Vagina (tissue), 2 donors: ENCODE measurements at regions not wholly inside any gene's neighbourhood (a gene's known extent, or its start where the extent isn't known, plus 50 kb on each side); places are given as distances from the start of the nearest gene placed in this dataset.

Experiments used
- DNase-seq, 2 donors: peaks; one replicate each; pipeline ENCODE4 v3.0.0-alpha.2; 2017; ENCODE audit errors: extremely low spot score in 2 of 2
- H3K27ac ChIP-seq: fragments of 200-600 bp; sonication (generic); one replicate; pipeline ENCODE4 v1.5.1; 2019
- H3K27me3 ChIP-seq: fragments of 200-600 bp; sonication (generic); one replicate; pipeline ENCODE4 v1.5.1; 2019
- H3K36me3 ChIP-seq, 2 donors: fragments of 200-600 bp; sonication (generic); one replicate each; pipeline ENCODE4 v1.5.1; 2017 to 2019
- H3K4me1 ChIP-seq: fragments of 200-600 bp; sonication (generic); one replicate; pipeline ENCODE4 v1.5.1; 2019
- H3K4me3 ChIP-seq, 2 donors: fragments of 200-600 bp; sonication (generic); 1 replicate in 1 of 2; 2 replicates in 1 of 2; pipeline ENCODE4 v1.5.1; 2016 to 2019
- H3K9me3 ChIP-seq: fragments of 200-600 bp; sonication (generic); one replicate; pipeline ENCODE4 v1.5.1; 2019
- CTCF ChIP-seq, 3 experiments: fragments of 450-650 bp in 2 of 3; fragments of 200-600 bp in 1 of 3; sonication (generic) in 1 of 3; IDR thresholded peaks; one replicate each; pipeline ENCODE4 v1.5.1; 2017 to 2019; ENCODE audit warnings: antibody characterized with exemption in 3 of 3, mild to moderate bottlenecking in 2 of 3, moderate library complexity in 2 of 3
- POLR2A ChIP-seq, 2 donors: fragments of 450-650 bp; IDR thresholded peaks; one replicate each; pipeline ENCODE4 v1.6.1; 2017; ENCODE audit warnings: antibody characterized with exemption in 2 of 2, mild to moderate bottlenecking in 2 of 2, moderate library complexity in 2 of 2
- POLR2AphosphoS5 ChIP-seq, 2 donors: sonication (generic); formaldehyde crosslinking; IDR thresholded peaks; one replicate each; pipeline ENCODE4 v1.9.0; 2017; ENCODE audit warnings: antibody characterized with exemption in 2 of 2, mild to moderate bottlenecking in 2 of 2, low read depth in 1 of 2; ENCODE audit not compliant: insufficient read depth in 1 of 2
- intact Hi-C: fragments of 100-400 bp; cut with DNase I; formaldehyde crosslinking; loops from one replicate; pipeline ENCODE4 v1.15.1; 2023

GRCh38 chr15:88385078-88385700, 82.0 kb downstream of the MRPL46 start:
- intact Hi-C loops: no loop called here

GRCh38 chr15:88383354-88383753, 83.8 kb downstream of the MRPL46 start:
- no peaks in the 10 kb centered on the region for H3K27me3 ChIP-seq
- TF ChIP-seq POLR2AphosphoS5 (IDR thresholded peaks at IDR 0.05; ENCODE audit: insufficient read depth in 1 of 2, low read depth in 1 of 2) (no peak), CTCF (IDR thresholded peaks at IDR 0.05) (no peak), POLR2A (IDR thresholded peaks at IDR 0.05) (no peak)
- no peak for DNase-seq
- H3K4me3 ChIP-seq: no peak overlapping the region
- no peaks in the 10 kb centered on the region for H3K9me3 ChIP-seq
- no peak overlapping the region for H3K27ac ChIP-seq
- H3K36me3 ChIP-seq: no peaks in the 10 kb centered on the region
- H3K4me1 ChIP-seq: no peaks in the 10 kb centered on the region
- intact Hi-C loops: no loop called here

More at GRCh38 chr15:88385078-88385700, 82.0 kb downstream of the MRPL46 start:
- Histone ChIP-seq H3K27ac (no peak overlapping the region), H3K9me3 (no peaks in the 10 kb centered on the region), H3K27me3 (no peaks in the 10 kb centered on the region), H3K4me1 (no peaks in the 10 kb centered on the region), H3K4me3 (no peak overlapping the region), H3K36me3 (no peaks in the 10 kb centered on the region)
- TF ChIP-seq POLR2AphosphoS5 (IDR thresholded peaks at IDR 0.05; ENCODE audit: insufficient read depth in 1 of 2, low read depth in 1 of 2) (no peak), CTCF (IDR thresholded peaks at IDR 0.05) (no peak), POLR2A (IDR thresholded peaks at IDR 0.05) (no peak)
- no peak for DNase-seq

GRCh38 chr15:88382482-88382983, 84.7 kb downstream of the MRPL46 start:
- intact Hi-C loops: no loop called here
- H3K4me3 ChIP-seq: no peak overlapping the region
- no peak for DNase-seq
- TF ChIP-seq POLR2AphosphoS5 (IDR thresholded peaks at IDR 0.05; ENCODE audit: insufficient read depth in 1 of 2, low read depth in 1 of 2) (no peak), POLR2A (IDR thresholded peaks at IDR 0.05) (no peak), CTCF (IDR thresholded peaks at IDR 0.05) (no peak)
- H3K27ac ChIP-seq: no peak overlapping the region
- no peaks in the 10 kb centered on the region for H3K4me1 ChIP-seq
- no peaks in the 10 kb centered on the region for H3K9me3 ChIP-seq
- no peaks in the 10 kb centered on the region for H3K27me3 ChIP-seq
- no peaks in the 10 kb centered on the region for H3K36me3 ChIP-seq

GRCh38 chr15:88378188-88378637, 89.0 kb downstream of the MRPL46 start:
- no peaks in the 10 kb centered on the region for H3K9me3 ChIP-seq
- no peaks in the 10 kb centered on the region for H3K4me1 ChIP-seq
- H3K27me3 ChIP-seq: no peaks in the 10 kb centered on the region
- no peak overlapping the region for H3K4me3 ChIP-seq
- intact Hi-C loops: no loop called here
- DNase-seq: no peak
- no peak overlapping the region for H3K27ac ChIP-seq
- no peak for TF ChIP-seq CTCF (IDR thresholded peaks at IDR 0.05)
- TF ChIP-seq POLR2AphosphoS5 (IDR thresholded peaks at IDR 0.05; ENCODE audit: insufficient read depth in 1 of 2, low read depth in 1 of 2): no peak
- TF ChIP-seq POLR2A (IDR thresholded peaks at IDR 0.05): no peak
- no peaks in the 10 kb centered on the region for H3K36me3 ChIP-seq

- H3K27me3 ChIP-seq: no peaks in the 10 kb centered on the region
- no peaks in the 10 kb centered on the region for H3K4me1 ChIP-seq
- no peak overlapping the region for H3K27ac ChIP-seq
- H3K4me3 ChIP-seq: no peak overlapping the region
- no peak for DNase-seq
- TF ChIP-seq POLR2A (IDR thresholded peaks at IDR 0.05) (no peak), CTCF (IDR thresholded peaks at IDR 0.05) (no peak), POLR2AphosphoS5 (IDR thresholded peaks at IDR 0.05; ENCODE audit: insufficient read depth in 1 of 2, low read depth in 1 of 2) (no peak)
- no peaks in the 10 kb centered on the region for H3K36me3 ChIP-seq
- intact Hi-C loops: no loop called here
- H3K9me3 ChIP-seq: no peaks in the 10 kb centered on the region
Measured at GRCh38 chr15:88377509-88377908, 89.7 kb downstream of the MRPL46 start.
